D721Med (cell line): ENCODE measurements at regions not wholly inside any gene's neighbourhood (a gene's known extent, or its start where the extent isn't known, plus 50 kb on each side); places are given as distances from the start of the nearest gene placed in this dataset.

Experiments used
- DNase-seq: peaks from one replicate; pipeline ENCODE4 v3.0.0; 2011; ENCODE audit warnings: low spot score; ENCODE audit not compliant: insufficient read length
- FAIRE-seq: peaks from 2 replicates; lab custom pipeline; 2011; peaks lifted over from hg19 to GRCh38; lab: Jason Lieb, UNC
- TF ChIP-seq, protein P1 (sequence below): IDR thresholded peaks from 2 replicates; pipeline ENCODE4 v1.5.1; 2012; ENCODE audit warnings: mild to moderate bottlenecking, control low read depth; ENCODE audit not compliant: insufficient read depth; ENCODE audit errors: missing control alignments

DNA sequence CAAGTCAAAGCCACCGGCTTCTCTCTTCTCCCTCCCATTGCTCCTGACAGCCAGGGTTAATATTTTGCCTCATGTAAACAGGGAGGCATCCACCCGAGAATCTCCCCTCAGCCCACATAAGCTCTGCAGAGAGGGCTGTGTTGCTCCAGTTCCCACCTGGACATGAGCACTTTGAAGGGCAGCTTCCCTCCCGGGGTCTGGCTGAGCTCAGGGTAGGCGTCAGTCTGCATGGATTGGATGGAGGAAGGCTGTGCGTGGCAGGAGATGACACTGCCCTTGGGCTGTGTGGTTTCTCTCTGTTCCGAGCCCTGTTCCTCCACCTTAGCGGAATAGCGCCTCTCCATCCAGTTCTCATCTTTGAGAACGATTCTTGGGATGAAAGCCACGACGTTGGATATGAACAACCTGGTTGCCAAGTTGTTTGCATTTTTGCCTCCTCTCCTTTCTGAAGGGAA is 53.7 kb upstream of the ETS2 start:
- no peak for FAIRE-seq
- DNase-seq = no peak
- TF ChIP-seq, protein P1, sequence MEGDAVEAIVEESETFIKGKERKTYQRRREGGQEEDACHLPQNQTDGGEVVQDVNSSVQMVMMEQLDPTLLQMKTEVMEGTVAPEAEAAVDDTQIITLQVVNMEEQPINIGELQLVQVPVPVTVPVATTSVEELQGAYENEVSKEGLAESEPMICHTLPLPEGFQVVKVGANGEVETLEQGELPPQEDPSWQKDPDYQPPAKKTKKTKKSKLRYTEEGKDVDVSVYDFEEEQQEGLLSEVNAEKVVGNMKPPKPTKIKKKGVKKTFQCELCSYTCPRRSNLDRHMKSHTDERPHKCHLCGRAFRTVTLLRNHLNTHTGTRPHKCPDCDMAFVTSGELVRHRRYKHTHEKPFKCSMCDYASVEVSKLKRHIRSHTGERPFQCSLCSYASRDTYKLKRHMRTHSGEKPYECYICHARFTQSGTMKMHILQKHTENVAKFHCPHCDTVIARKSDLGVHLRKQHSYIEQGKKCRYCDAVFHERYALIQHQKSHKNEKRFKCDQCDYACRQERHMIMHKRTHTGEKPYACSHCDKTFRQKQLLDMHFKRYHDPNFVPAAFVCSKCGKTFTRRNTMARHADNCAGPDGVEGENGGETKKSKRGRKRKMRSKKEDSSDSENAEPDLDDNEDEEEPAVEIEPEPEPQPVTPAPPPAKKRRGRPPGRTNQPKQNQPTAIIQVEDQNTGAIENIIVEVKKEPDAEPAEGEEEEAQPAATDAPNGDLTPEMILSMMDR = no peak

DNA sequence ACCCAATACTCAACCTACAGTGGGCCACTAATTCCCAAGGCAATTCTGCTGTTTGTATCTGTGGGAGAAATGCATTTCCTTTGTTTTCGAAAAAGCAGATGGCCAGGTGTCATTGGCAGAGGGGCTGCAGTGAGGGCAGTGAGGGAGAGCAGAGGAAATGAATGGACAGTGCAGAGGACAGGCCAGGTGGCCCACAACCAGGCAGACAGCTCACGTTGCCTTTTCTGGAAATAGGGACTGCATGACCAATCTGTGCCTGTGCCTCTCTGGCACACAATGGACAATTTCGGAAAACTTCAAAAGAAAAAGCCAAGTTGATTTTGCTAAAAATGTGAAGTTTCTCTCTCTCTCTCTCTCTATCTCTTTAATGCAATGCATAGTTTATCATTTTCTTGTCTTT is 52.6 kb upstream of the ETS2 start:
- TF ChIP-seq, protein P1 = no peak
- FAIRE-seq (no peak), DNase-seq (no peak)

DNA sequence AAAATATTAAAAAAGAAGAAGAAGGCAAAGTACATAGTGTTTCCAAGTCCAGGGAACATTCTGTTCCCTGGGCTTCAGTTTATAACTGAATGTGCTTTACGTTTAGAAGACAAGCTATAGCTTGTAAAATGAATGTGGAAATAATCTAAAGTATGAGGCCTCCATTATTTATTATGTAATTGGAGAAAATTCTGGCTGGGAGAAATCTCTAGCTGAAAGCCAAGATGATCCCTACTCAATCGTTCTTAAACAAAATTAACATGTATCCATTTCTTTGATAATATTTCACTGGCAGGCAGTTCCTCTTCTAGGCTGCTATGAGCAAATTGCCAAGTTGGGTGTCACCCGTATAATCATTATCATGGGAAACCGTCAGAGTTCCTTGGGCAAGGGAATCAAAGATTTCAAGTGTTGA is 52.2 kb upstream of the ETS2 start:
- FAIRE-seq (no peak), DNase-seq (no peak)
- TF ChIP-seq, protein P1 = no peak
